Suppressor macrophage treated with lipopolysaccharide for 4 hours (primary cell): ENCODE measurements at regions not wholly inside any gene's neighbourhood (a gene's known extent, or its start where the extent isn't known, plus 50 kb on each side); places are given as distances from the start of the nearest gene placed in this dataset.
A peak's percentile ranks its signal among the peaks of the same experiment; 100 is the strongest.
"Not testable (repeated sequence)": the region's sequence is repeated elsewhere in the genome, so short reads cannot be mapped to it uniquely, and the experiment has no call there.

ENCODE experiments used
- DNase-seq: peaks from one replicate; pipeline ENCODE4 v3.0.0-alpha.2; 2020

DNA sequence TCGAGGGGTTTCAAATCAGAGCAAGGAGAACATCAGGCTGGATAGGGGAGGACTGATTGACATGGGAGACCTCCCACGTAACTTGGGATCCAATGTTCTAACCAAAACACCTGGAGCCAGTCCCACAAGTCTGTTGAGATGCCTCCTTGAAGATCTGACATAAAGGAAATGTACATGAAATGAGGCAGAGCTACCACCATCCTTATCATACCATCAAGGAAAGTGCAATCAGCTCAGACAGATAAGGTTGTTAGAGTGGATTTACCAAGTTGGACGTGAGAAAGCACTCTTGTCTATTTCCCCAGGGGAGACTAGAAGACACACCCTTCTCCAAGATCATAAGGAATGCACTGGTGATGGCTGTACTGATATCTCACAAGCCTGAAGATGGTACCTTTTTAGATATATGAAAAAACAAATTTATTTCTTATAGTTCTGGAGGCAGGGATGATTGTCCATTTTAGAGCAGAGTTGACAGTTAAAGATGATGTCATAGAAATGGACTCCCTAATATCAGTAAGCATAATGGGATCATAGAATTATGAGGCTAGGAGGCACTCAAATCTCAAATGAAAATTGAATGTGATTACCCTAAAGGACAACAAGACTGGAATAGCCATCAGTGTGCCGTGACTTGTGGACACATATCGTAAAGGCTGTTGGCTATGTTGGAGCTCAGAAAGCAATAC lies 129.1 kb upstream of the RAB4A start:
- no peak for DNase-seq

DNA sequence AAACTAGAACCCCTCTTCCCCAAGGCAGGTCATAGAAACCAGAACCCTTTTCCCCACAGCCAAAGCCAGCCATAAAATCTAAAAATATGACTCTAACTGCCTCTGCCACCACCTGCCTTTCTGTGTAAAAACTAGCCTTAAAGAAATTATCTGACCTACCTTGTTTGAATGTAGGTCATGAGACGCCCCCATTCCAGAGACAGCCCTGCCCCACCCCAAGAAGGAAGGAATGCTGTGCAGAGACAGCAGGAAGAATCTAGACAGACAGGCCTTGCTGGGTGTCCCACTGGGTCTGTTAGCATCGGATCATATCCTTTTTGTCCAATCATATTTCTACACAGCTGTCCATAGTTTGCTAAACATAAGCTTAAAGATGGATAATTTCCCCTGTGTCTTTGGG lies 128.4 kb upstream of the RAB4A start:
- no peak for DNase-seq

DNA sequence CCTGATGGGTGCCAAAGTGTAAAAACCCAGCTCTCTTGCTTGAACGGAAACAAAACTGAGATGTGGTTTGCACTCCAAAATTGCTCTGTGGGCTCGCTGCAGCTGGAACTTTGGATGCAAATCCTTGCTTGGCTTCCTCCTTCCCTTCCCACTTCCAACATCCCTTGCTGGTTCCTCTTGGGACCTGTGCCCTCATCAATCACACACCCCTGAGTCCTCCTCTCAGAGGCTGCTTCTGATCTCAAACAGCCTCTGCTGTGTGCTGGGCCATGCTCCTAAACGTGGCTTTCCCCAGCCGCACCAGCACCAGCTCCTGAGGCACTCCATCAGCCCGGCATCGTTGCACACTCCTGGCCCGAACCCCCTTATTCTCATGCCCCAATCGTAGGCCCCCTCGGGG lies 124.3 kb upstream of the RAB4A start:
- DNase-seq: no peak

DNA sequence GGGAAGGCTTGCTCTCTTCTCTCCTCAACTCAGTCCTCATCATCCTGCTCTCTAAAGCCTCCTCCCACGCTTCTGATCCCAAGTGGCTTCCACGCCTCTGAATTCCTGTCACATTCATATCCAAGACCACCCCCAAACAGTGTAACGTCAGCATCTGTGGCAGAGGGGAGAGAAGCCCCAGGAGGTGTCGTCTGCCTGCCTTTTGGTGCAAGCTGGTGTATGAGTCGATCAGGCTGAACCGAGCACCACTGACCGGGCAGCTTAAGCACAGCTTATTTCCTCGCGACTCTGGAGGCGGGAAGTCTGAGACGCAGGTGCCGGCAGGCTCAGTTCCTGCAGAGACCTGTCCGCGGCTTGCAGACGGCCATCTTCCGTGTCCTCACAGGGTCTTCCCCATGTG lies 123.8 kb upstream of the RAB4A start:
- no peak for DNase-seq

DNA sequence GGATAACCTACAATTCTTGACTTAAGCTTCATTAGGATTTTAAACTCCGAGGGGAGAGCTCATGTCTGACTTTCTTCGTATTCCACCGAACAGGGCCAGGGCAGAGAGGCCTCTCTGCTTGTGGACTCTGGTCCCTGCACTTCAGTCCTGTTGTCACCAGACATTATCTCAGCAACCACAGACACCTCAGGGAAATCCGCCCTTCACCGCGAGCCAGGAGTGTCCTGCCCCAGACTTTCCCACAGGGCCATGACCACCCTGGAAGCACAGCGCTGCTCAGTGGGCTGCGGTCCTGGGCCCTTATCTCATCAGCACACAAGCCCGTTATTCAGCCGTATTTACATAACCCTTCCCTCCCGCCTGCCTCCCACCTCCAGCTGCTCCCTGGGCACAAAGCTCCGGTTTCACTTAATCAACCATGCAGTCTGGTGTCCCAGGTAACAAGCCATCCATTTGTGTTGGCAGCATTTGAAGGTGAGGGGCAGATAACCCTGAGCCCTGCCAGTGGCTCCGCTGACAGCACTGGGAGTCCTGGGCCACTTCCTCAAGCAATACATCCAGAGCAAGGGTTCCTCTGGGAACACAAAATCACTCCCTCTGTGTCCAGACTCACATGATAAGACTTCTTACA lies 122.8 kb upstream of the RAB4A start:
- DNase-seq: no peak

DNA sequence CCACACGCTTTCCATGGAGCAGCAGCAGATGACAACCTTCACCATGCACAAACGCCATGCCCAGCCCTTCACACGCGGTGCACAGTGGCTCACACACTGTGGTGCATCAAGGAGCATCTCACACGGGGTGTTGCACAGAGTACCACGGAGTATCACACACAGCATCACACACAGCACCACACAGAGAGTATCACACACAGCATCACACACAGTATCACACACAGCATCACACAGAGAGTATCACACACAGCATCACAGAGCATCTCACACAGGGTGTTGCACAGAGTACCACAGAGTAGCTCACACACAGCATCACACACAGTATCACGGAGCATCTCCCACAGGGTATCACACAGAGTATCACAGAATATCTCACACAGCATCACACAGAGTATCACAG lies 122.2 kb upstream of the RAB4A start:
- no peak for DNase-seq

DNA sequence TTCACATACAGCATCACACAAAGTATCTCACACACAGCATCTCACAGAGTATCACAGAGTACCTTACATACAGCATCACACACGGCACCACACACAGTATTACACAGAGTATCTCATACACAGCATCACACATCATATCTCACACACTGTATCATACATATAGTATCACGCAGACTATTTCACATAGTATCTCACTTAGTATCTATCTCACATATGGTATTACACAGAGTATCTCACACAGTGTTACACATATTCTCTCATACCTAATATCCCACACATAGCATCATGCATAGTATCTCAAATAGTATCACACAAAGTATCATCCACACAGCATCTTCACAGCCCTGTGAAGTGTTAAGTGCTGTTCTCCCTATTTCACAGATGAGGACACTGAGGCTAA lies 121.5 kb upstream of the RAB4A start:
- DNase-seq: no peak

DNA sequence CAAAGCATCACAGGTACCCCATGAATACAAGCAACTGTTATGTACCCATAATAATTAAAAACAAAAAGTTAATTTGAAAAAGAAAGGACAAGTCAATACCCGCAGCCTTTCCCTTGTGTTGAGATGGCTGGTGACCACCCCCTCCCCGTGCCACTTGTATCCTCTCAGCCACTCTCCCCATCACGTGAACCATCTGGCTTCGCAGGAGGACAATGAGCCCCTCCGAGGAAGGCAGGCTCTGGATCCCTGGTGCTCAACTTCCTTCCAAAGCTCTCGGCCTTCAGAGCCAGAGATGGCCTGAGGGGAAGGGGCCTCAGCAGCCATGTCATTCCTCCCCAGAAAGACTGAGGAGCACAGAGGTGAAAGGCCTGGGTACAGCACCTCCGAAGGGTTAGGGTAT lies 120.4 kb upstream of the RAB4A start:
- DNase-seq: no peak

DNA sequence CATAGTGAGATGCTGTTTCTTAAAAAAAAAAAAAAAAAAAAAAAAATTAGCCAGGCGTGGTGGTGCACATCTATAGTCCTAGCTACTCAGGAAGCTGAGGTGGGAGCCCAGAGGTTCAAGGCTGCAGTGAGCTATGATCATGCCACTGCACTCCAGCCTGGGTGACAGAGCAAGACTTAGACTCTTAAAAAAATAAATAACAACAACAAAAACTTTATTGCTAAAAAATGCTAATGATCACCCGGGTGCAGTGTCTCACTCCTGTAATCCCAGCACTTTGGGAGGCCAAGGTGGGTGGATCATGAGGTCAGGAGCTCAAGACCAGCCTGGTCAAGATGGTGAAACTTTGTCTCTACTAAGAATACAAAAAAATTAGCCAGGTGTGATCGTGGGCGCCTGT lies 119.5 kb upstream of the RAB4A start:
- not testable (repeated sequence) for DNase-seq

DNA sequence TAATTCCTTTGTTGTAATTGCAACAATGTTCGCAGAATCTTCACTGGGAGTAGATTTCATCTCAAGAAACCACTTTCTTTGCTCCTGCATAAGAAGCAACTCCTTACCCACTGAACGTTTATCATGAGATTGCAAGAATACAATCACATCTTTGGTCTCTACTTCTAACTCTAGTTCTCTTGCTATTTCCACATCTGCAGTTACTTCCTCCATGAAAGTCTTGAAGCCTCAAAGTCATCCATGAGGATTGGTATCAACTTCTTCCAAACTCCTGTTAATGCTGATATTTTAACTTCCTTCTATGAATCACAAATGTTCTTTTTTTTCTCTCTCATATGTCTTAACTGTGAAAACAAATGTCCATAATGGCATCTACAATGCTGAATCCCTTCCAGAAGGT lies 118.6 kb upstream of the RAB4A start:
- peak; percentile 55 for DNase-seq

DNA sequence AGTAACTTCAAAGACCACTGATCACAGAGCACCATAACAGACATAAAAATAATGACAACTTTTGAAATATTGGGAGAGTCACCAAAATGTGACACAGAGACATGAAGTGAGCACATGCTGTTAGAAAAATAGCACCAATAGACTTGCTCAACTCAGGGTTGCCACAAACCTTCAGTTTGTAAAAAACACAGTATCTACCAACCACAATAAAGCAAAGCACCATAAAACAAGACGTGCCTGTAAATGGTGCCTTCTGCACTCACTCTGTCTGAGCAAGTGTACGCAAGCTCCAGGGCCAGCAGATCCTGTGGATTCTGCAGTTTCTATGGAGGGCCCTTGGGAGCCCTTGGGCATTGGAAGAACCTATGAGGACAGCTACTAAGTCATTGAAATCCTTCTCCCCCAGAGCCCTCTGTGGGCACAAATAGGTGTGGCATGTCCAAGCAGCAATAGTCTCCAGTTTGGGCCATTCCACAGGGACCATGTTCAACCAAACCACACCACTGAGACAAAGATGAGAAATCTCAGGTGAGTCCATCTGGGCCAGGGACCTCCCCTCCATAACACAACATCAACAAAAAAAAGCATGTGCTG lies 116.9 kb upstream of the RAB4A start:
- no peak for DNase-seq

DNA sequence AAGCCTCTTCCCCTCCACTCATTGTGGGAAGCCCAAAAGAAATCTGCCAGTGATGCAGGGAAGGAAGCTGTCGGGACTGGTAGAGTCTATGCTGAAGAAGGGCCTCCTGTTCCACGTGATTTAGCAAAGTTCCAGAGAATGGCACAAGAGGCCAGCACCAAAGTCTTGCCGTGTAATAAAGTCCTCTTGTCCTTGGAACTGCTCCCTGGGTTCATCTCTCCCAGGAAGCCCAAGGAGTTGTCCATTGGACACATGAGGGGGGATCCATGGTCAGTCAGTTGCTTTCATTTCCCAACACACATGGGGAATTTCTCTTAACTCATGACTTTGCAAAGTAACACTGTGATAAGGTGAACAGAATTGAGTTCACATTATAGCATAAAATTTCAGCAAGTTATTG lies 116.1 kb upstream of the RAB4A start:
- DNase-seq: no peak

DNA sequence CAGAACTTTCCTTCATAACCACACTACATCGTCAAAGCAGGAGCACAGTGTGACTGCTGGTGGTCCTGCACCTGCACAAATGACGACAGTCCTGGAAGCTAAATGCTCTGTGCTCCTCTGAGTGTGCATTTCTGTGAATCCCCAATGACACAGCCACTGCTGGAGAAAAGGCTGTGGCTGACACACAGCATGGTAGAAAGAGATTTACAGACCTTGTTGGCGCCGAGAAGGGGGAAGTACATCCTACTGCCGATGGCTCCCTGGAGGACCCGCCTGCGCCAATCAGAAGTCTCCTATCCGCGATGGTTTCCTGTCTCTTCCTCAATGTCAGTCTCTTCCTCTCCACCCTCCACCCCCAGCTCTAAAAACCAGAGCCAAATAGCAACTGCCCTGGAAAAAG lies 115.4 kb upstream of the RAB4A start:
- peak; percentile 76 for DNase-seq

DNA sequence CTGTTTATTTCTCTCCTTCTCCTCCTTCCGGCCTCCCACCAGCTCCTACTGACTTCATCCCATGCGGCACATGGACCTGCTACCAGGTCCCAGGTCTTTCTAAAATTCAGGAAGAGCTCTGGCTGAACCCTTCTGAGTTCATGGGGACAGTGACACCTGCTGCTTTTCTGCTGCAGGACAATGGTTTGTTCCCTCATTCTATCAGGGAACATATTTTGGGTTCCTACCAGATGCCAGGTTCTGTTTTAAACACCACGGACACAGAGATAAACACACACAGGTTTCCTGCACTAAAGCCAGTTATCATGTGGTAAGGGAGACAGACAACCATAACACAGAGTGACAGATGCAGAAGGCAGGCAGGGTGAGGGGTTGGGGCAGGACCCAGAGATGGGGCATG lies 114.0 kb upstream of the RAB4A start:
- no peak for DNase-seq

DNA sequence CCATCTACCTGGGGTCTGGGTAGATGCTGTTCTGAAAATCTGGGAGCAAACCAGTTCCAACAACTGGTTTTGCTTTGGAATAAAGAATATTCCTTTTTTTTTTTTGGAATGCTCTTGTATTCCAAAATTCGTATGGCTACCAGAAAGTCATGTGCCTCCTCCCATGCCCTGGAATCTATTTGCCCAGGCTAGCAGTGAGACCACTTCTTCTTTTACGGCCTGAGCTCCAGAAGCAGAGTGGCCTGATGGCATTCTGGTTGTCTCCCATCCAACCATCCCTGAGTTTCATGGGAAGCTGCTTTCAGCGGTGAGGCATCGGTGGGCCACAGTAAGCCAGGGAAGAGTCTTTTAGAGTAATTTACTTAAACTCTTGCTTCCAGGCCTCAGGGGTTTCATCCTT lies 113.4 kb upstream of the RAB4A start:
- no peak for DNase-seq

DNA sequence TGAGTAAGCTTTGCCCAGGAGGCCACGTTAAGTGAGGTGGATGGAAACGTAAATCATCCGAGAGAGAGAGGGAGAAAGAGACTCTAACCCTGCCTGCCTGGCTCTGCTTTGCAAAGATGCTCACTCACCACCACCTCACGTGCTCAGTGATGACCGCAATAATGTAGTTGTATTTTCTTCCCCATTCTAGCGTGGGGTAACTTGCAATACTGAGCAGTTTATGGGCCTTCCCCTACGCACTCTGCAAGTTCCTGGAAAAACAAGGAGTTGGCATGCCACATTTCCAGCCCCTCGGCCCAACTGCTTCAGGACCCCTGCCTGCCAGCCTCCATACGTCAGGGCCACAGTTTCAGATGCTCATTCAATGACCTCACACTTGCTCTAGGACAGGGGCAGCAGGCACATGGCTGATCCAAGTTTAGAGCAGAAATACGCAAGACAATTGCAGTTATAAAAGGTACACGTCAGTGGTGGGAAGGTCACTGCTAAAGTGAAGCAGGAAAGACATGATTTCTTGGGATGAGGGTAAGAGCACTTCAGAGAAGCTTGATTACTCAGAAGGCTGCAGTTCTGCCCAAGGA lies 112.5 kb upstream of the RAB4A start:
- DNase-seq: peak; percentile 91

DNA sequence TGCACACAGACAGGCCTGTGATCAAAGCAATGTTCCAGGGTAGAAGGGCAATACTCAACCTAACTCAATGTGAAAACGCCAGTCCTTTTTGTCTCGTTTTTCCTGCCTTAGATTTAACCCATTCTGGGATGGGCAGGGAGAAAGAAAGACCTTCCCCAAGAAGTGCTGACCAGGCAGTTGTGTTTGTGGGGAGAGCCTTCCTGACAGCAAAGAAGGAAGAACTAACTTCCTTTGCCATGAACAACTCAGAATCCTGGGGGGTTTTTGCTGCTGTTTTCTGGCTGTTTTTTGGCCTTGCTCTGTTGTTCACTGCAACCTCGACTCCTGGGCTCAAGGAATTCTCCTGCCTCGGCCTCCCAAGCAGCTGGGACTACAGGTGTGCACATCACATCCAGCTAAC lies 112.0 kb upstream of the RAB4A start:
- DNase-seq: no peak

DNA sequence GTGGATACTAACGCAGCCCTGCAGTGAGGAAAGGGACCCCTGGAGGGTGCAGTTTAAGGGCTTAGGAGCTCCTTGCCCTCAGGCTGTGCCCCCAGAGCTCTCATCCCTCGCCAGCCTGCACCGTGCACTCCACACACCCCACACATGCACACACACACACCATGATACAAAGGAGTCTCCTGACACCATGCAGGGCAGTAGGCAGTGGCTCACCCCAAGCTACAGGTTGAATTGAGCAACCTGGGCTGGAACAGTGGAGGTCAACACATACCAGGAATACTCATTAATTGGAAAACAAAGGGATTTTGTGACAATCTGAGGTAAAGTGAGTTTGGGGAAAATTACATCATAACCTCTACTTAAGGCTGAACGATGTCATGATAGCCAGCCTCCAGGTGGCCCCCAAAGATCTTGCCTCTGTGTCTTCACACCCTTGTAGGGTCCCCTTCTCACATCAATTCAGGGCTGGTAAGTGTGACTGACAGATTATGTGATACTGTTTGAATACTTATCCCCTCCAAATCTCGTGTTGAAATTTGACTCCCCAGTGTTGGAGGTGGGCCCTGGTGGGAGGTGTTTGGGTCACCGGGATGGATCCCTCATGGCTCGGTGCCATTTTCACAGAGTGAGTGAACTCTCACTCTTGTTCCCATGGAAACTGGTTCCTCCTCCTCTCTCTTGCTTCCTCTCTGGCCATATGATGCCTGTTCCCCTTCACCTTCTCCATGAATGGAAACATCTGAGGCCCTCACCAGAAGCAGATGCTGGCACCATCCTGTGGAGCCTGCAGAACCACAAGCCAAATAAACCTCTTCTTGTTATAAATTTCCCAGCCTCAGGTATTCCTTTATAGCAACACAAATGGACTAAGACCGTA lies 111.0 kb upstream of the RAB4A start:
- DNase-seq: peak; percentile 39

DNA sequence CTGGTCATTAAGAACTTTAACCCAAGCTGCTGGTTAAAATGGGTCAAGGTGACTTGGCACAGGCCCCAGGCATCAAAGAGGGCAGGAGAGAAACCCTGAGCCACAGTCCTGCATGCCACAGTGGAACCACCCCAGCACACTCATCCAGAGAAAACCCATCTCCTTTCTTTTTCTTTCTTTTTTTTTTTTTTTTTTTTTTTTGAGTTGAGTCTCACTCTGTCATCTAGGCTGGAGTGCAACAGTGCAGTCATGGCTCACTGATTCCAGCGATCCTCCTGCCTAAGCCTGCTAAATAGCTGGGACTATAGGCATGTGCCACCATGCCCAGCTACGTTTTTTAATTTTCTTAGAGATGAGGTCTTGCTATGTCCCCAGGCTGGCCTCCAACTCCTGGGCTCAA lies 109.2 kb upstream of the RAB4A start:
- no peak for DNase-seq

DNA sequence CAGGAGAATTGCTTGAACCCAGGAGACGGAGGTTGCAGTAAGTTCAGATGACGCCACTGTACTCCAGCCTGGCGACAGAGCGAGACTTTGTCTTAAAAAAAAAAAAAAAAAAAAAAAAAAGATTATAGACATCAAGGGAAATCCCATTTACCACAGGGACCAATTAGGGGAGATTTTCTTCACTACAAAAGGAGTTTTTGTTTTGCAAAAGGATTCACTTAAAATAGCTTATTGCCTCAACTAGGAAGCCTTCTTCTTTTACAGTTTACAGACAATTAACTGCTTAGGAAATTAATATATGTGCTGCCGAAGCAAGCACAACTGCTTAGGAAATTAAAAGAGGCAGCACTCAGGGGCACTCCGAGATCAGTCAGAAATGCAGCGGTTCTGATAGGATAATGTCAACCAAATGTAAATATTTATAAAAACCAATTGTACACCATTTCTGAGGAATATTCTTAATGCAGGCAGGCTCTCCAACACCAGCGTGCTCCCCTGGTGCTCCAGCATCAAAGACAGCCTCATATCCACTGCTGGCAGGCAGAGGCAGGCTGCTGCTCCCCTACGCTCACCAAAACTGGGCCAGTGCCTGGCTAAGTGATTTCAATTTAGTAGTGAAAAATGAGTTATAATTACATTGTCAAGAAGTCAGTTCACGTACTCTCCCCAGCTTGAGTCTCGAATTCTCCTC lies 107.9 kb upstream of the RAB4A start:
- DNase-seq: no peak

DNA sequence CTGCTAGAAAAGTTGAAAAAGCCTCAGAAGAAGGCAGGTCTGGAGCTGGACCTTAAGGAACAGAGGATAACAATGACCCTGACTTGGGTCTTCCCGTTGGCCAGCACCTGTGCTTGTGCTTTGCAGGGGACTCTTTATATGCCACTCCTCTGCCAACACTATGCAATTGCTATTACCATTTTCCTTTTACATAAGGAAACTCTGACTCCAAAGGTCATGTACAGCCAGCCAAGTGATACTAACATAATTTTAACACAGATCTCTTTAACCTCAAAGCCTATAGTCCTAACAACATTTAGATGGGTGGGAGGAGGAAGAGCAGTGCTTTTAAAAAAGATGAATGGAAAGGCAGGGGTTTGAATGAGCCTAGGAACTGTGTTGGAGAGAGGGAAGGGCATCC lies 106.6 kb upstream of the RAB4A start:
- no peak for DNase-seq

DNA sequence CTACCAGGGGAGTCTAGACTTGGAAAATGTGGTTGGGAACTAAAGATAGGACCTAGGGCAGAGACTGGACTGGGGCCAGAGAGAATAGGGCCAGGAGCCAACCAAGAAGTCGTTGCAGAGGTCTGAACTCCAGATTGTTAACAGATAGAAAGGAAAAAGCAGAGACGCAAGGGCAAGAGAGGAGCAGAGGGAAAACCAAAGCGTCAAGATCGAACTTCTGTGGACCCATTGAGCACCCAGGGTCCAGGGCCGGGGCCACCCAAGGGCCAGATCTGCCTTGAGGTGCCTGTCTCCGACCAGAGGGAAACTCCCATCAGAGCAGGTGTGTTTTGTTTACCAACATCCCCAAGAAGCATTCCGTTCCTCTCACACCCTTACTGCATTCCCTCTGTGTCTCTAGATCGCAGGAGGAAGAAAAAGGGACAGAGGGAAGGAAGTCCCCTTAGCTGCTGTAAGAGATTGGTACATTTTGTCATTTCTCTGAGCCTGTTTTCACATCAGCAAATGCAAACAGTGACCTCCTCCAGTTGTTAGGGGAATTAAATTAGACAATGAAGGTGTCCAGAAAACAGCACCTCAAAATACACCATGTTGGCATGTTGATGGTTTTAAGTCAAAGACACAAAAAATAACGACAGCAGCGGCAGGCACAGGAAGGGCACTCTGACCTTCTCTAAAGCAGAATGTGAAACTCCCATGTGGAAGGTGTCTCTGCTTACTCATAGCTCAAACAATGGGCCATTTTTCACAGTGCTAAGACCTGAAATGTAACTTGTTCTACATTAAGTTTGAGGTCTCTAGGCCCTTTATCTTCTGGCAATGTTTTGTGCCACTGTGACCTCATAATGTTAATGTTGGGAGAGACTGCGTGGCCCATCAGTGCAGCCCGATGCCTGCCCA lies 105.8 kb upstream of the RAB4A start:
- DNase-seq: no peak
